MM.1S (cell line): ENCODE measurements at regions not wholly inside any gene's neighbourhood (a gene's known extent, or its start where the extent isn't known, plus 50 kb on each side); places are given as distances from the start of the nearest gene placed in this dataset.

Experiments
- DNase-seq: peaks from one replicate; pipeline ENCODE4 v3.0.0-alpha.2; 2015
- H2AFZ ChIP-seq: fragments of 300-600 bp; sonication (generic); 2 replicates; pipeline ENCODE4 v1.6.0; 2016; ENCODE audit warnings: antibody characterized with exemption, low read length
- H3F3A ChIP-seq: fragments of 300-600 bp; sonication (generic); 2 replicates; pipeline ENCODE4 v1.6.1; 2016; ENCODE audit warnings: mild to moderate bottlenecking, antibody characterized with exemption, low read length, moderate library complexity, mixed read lengths; ENCODE audit not compliant: insufficient read depth
- H3K27ac ChIP-seq: fragments of 300-600 bp; sonication (generic); 2 replicates; pipeline ENCODE4 v1.5.1; 2016; ENCODE audit warnings: mild to moderate bottlenecking, low read length
- H3K27me3 ChIP-seq: fragments of 300-600 bp; sonication (generic); replicated peaks from 2 replicates; pipeline ENCODE4 v1.6.0; 2016; ENCODE audit warnings: low read length; ENCODE audit not compliant: insufficient read depth
- H3K36me3 ChIP-seq: fragments of 300-600 bp; sonication (generic); replicated peaks from 2 replicates; pipeline ENCODE4 v1.6.1; 2016; ENCODE audit warnings: mild to moderate bottlenecking, low read length, mixed read lengths; ENCODE audit not compliant: insufficient read depth
- H3K4me1 ChIP-seq: fragments of 300-600 bp; sonication (generic); 2 replicates; pipeline ENCODE4 v1.6.1; 2016; ENCODE audit warnings: low read length, mixed read lengths
- H3K4me2 ChIP-seq: fragments of 300-600 bp; sonication (generic); 2 replicates; pipeline ENCODE4 v1.6.0; 2016; ENCODE audit warnings: low read depth, low read length
- H3K4me3 ChIP-seq: fragments of 300-600 bp; sonication (generic); 2 replicates; pipeline ENCODE4 v1.5.1; 2016; ENCODE audit warnings: low read length, mixed read lengths
- H3K79me2 ChIP-seq: fragments of 300-600 bp; sonication (generic); 2 replicates; pipeline ENCODE4 v1.6.1; 2016; ENCODE audit warnings: mixed run types, low read length, mixed read lengths
- H3K9ac ChIP-seq: fragments of 300-600 bp; sonication (generic); 2 replicates; pipeline ENCODE4 v1.6.1; 2016; ENCODE audit warnings: low read length, mixed read lengths
- H3K9me2 ChIP-seq: fragments of 300-600 bp; sonication (generic); replicated peaks from 2 replicates; pipeline ENCODE4 v1.6.1; 2016; ENCODE audit warnings: mild to moderate bottlenecking, low read length, mixed read lengths; ENCODE audit not compliant: insufficient read depth
- H3K9me3 ChIP-seq: fragments of 300-600 bp; sonication (generic); replicated peaks from 2 replicates; pipeline ENCODE4 v1.6.1; 2016; ENCODE audit warnings: mild to moderate bottlenecking, low read length, mixed read lengths; ENCODE audit not compliant: insufficient read depth
- H4K20me1 ChIP-seq: fragments of 300-600 bp; sonication (generic); 2 replicates; pipeline ENCODE4 v1.6.1; 2016; ENCODE audit warnings: mild to moderate bottlenecking, low read length, moderate library complexity, mixed read lengths; ENCODE audit not compliant: insufficient read depth
- EZH2 ChIP-seq: fragments of 300-600 bp; sonication (generic); optimal IDR thresholded peaks from 2 replicates; pipeline ENCODE3; 2017; ENCODE audit warnings: low read depth, mild to moderate bottlenecking, antibody characterized with exemption, low read length, mixed read lengths
- EZH2phosphoT487 ChIP-seq: fragments of 300-600 bp; sonication (generic); IDR thresholded peaks from 2 replicates; pipeline ENCODE4 v1.6.1; 2018; ENCODE audit warnings: antibody characterized with exemption, low read length
- TF ChIP-seq, protein P1 (sequence below): fragments of 300-600 bp; sonication (generic); IDR thresholded peaks from 2 replicates; pipeline ENCODE4 v1.5.1; 2016; ENCODE audit warnings: antibody characterized with exemption, low read length, mixed read lengths

DNA sequence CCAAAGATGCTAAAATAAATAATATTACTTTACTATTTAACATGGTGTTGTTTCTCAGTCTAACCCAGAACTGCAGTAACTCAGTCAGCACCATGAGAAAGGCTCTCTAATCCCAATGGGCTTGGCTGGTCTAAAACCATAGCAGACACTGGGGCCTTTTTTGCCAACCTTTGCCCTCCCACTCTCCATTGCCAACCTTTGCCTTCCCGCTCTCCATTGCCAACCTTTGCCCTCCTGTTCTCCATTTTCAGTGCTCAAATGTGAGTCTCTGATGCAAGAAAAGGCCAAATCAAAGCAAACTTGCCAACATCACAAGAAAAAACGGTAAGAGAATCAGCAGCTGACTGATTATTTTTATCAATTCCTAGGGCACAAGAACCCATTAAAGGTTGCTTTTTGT lies 1681.2 kb downstream of the SLITRK5 start:
- DNase-seq, result no peak
- Histone ChIP-seq H2AFZ (no peak overlapping the region), H3K4me3 (no peak overlapping the region), H3K79me2 (no peaks in the 10 kb centered on the region), H3K36me3 (no peaks in the 10 kb centered on the region), H3F3A (no peaks in the 10 kb centered on the region), H4K20me1 (no peaks in the 10 kb centered on the region), H3K9me2 (no peaks in the 10 kb centered on the region), H3K9ac (no peak overlapping the region), H3K27ac (no peak overlapping the region), H3K27me3 (no peaks in the 10 kb centered on the region), H3K4me2 (no peak overlapping the region), H3K9me3 (no peaks in the 10 kb centered on the region), H3K4me1 (no peaks in the 10 kb centered on the region)
- TF ChIP-seq EZH2, result no peak
- no peak for TF ChIP-seq EZH2phosphoT487
- TF ChIP-seq, protein P1, sequence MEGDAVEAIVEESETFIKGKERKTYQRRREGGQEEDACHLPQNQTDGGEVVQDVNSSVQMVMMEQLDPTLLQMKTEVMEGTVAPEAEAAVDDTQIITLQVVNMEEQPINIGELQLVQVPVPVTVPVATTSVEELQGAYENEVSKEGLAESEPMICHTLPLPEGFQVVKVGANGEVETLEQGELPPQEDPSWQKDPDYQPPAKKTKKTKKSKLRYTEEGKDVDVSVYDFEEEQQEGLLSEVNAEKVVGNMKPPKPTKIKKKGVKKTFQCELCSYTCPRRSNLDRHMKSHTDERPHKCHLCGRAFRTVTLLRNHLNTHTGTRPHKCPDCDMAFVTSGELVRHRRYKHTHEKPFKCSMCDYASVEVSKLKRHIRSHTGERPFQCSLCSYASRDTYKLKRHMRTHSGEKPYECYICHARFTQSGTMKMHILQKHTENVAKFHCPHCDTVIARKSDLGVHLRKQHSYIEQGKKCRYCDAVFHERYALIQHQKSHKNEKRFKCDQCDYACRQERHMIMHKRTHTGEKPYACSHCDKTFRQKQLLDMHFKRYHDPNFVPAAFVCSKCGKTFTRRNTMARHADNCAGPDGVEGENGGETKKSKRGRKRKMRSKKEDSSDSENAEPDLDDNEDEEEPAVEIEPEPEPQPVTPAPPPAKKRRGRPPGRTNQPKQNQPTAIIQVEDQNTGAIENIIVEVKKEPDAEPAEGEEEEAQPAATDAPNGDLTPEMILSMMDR, result no peak

DNA sequence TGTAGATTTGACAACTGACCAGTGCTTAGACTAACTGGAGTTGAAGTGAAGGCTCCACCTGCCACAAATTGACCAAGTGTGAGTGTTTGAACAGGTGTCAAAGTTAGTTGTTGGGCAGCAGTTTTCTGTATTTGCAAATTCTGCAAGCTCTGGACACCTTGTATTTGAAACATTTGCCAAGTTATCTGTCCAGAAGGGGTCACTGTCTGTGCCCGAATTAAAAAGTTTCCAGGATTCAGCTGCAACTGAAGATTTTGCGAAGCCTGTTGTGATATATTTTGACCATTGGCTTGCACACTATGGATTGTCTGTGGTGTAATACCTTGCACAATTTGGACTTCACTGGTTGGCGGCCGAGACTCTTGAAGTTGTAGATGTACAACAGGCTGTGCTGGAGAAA lies 1690.7 kb downstream of the SLITRK5 start:
- Histone ChIP-seq H3K4me1 (no peaks in the 10 kb centered on the region), H3K36me3 (no peaks in the 10 kb centered on the region), H3K27me3 (no peaks in the 10 kb centered on the region), H3K27ac (no peak overlapping the region), H3K9ac (no peak overlapping the region), H3K9me3 (no peaks in the 10 kb centered on the region), H3K4me2 (no peak overlapping the region), H4K20me1 (no peaks in the 10 kb centered on the region), H3K9me2 (no peaks in the 10 kb centered on the region), H3K79me2 (no peaks in the 10 kb centered on the region), H2AFZ (no peak overlapping the region), H3F3A (no peaks in the 10 kb centered on the region), H3K4me3 (no peak overlapping the region)
- no peak for DNase-seq
- TF ChIP-seq, protein P1, result no peak; the same call in 1 of the 2 replicates
- TF ChIP-seq EZH2phosphoT487 (no peak), EZH2 (no peak)

DNA sequence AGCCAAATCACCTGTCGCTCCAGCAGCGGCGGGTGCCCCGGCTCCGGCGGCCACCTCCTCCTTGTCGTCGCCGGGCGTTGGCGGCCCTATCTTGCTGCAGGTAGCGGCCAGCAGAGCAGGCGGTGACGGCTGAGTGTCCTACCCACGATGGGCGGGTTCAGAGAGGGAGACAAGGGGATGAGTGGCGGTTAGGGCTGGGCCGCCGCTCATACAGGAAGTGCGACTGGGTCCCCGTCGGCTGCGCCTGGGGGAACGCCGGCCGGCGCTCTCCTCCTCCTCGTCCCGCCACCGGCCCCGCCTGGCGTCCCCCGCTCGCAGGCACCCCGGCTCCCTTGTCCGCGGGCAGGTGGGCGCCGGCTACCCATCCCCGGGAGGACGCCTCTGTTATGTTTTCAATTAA lies 1692.0 kb downstream of the SLITRK5 start:
- Histone ChIP-seq H3K9me3 (no peaks in the 10 kb centered on the region), H3K27me3 (no peaks in the 10 kb centered on the region), H3K4me2 (no peak overlapping the region), H3K36me3 (no peaks in the 10 kb centered on the region), H3K4me3 (no peak overlapping the region), H2AFZ (no peak overlapping the region), H3K27ac (no peak overlapping the region), H3K4me1 (no peaks in the 10 kb centered on the region), H3K9ac (no peak overlapping the region), H3K79me2 (no peaks in the 10 kb centered on the region), H4K20me1 (no peaks in the 10 kb centered on the region), H3F3A (no peaks in the 10 kb centered on the region; the same call in 1 of the 2 replicates), H3K9me2 (no peaks in the 10 kb centered on the region)
- no peak for DNase-seq
- TF ChIP-seq EZH2phosphoT487 (no peak), EZH2 (no peak)
- TF ChIP-seq, protein P1, result no peak
